Skin epidermis (tissue), 12 donors: ENCODE measurements at regions not wholly inside any gene's neighbourhood (a gene's known extent, or its start where the extent isn't known, plus 50 kb on each side); places are given as distances from the start of the nearest gene placed in this dataset.

ENCODE experiments used
- H3K27ac ChIP-seq, 21 experiments: fragments of 200-600 bp; sonication (generic) in 11 of 21; one replicate each; pipeline ENCODE4 v1.5.0; 2020; ENCODE audit warnings: mild to moderate bottlenecking in 3 of 21, inconsistent platforms in 2 of 21, moderate library complexity in 2 of 21
- H3K4me3 ChIP-seq, 7 experiments: fragments of 200-600 bp; sonication (generic) in 2 of 7; one replicate each; pipeline ENCODE4 v1.5.0; 2020; ENCODE audit warnings: inconsistent platforms in 2 of 7, mild to moderate bottlenecking in 2 of 7, moderate library complexity in 1 of 7

DNA sequence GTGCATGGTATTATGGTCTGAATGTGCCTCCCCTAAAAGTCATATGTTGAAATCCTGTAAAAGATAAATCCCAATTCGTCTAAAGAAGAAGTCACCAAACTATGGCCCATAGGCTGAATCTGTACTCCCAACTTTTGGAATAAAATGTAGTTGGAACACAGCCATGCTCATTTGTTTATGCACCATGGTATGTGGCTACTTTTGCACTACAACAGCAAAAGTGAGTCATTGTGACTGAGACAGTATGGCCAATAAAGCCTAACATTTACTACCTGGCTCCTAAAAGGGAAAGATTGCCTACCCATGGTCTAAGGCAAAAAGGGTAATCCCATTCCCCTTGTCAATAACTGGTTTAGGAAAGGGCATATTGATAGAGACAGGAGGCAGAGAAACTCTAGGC lies 101.8 kb downstream of the LRIG3 start:
- H3K4me3 ChIP-seq: no peak overlapping the region
- no peak overlapping the region for H3K27ac ChIP-seq

DNA sequence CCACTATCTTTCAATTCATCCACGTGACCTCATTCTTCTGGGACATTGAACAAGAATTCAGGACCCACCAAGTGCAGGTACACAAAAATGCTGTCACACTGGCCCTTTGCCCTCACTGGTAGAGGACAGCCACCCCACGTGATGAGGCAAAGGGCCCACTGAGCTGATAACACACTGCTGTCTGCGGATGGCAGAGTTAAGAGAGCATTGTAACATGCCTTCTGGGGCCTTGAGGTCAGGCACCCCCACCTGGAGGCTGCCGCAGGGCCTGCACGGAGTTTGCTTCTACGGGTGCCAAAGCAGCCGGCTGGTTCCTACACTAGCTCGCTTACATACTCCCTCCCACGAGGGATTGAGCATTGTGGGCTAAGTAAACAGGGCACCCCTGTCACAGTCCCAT lies 101.0 kb downstream of the LRIG3 start:
- no peak overlapping the region for H3K27ac ChIP-seq
- H3K4me3 ChIP-seq: no peak overlapping the region

DNA sequence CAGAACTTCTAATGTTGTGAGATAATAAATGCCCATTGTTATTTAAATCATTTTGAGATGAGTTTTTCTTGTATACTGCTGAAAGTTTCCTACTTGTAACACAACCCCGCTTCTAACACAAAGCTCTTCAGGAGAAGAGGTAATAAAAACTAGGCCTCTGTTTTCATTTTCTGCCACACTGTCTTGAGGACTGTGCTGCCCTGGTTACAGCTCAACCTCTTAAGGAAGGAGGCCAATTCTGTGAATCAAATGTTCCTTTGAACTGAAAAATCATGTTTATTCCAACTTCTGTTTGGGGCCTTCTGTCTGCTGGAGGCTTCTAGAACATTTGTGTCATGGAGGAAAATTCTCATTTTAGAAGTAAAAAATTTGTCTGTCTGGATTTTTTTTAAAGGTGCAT lies 100.3 kb downstream of the LRIG3 start:
- Histone ChIP-seq H3K4me3 (no peak overlapping the region), H3K27ac (no peak overlapping the region)
